ENCODE measurements at regions not wholly inside any gene's neighbourhood (a gene's known extent, or its start where the extent isn't known, plus 50 kb on each side); places are given as distances from the start of the nearest gene placed in this dataset.

DNA sequence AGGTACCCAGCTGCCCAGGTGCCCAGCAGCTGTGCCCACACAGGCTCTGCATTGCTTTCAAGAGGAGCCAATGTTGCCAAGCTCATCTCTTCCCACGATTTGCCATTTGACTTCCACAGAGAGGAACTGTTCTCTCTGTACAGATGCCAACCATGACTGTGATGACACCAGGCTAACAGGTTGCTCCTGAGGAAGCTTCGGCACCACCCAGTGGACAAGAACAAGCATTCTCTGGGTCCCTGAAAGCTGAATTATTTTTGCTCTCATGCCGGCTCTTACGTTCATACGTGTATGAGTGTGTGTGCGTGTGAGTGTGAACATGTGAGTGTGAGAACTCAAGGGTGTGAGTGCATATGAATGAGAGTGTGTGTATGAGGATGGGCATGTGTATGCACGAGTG lies 535.2 kb downstream of the LIG4 start:
- H3K27me3 ChIP-seq (ENCODE audit: control insufficient read depth in 1 of 2, insufficient read depth in 2 of 2, low read length in 2 of 2), result peaks cover 0 to 2% of the 10 kb centered on the region in 2 donors
- no peak overlapping the region for H3K27ac ChIP-seq (ENCODE audit: low read length)

DNA sequence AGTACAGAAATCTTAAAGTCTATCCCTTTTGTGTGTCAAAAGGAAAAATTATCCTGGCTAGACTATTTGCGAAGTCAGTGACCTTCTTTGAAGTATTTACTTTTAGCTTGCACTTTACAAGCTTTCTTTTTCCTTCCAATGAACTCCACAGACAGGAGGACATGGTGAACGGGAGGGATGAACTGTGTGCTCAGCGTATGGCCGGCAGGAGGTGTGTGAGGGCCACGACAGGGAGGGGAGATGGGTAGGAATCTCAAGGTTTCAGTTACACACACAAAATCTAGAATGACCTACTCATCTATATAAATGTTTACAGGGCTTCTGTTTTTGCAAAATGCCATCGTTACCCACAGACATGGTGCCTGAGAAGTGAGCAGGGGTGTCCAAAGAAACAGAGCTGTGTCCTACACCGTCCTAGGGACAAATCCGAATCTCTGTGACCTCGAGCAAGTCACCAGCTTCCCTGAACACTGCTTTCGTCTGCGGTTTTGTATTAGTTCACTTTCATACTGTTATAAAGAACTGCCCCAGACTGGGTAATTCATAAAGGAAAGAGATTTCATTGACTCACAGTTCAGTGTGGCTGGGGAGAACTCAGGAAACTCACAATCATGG lies 537.2 kb downstream of the LIG4 start:
- Histone ChIP-seq H3K27ac (ENCODE audit: low read length) (no peak overlapping the region), H3K4me3 (ENCODE audit: low read length in 2 of 2) (no peak overlapping the region), H3K4me1 (ENCODE audit: control insufficient read depth, insufficient read depth, low read length) (no peaks in the 10 kb centered on the region), H3K9ac (ENCODE audit: low read length in 2 of 2) (no peak overlapping the region), H3K36me3 (ENCODE audit: control insufficient read depth in 2 of 2, insufficient read depth in 2 of 2, low read length in 2 of 2) (no peaks in the 10 kb centered on the region), H3K9me3 (ENCODE audit: control insufficient read depth in 2 of 2, low read length in 2 of 2) (peaks cover 0 to 6% of the 10 kb centered on the region in 2 donors), H3K27me3 (ENCODE audit: control insufficient read depth in 1 of 2, insufficient read depth in 2 of 2, low read length in 2 of 2) (peaks cover 0 to 2% of the 10 kb centered on the region in 2 donors)

More for the DNA sequence above, 535.2 kb downstream of the LIG4 start:
- Histone ChIP-seq H3K4me1 (ENCODE audit: control insufficient read depth, insufficient read depth, low read length) (no peaks in the 10 kb centered on the region), H3K4me3 (ENCODE audit: low read length in 2 of 2) (no peak overlapping the region), H3K9ac (ENCODE audit: low read length in 2 of 2) (no peak overlapping the region), H3K9me3 (ENCODE audit: control insufficient read depth in 2 of 2, low read length in 2 of 2) (peaks cover 0 to 6% of the 10 kb centered on the region in 2 donors), H3K36me3 (ENCODE audit: control insufficient read depth in 2 of 2, insufficient read depth in 2 of 2, low read length in 2 of 2) (no peaks in the 10 kb centered on the region)

- Histone ChIP-seq H3K27me3 (ENCODE audit: control insufficient read depth in 1 of 2, insufficient read depth in 2 of 2, low read length in 2 of 2) (peaks cover 0 to 2% of the 10 kb centered on the region in 2 donors), H3K4me1 (ENCODE audit: control insufficient read depth, insufficient read depth, low read length) (no peaks in the 10 kb centered on the region), H3K36me3 (ENCODE audit: control insufficient read depth in 2 of 2, insufficient read depth in 2 of 2, low read length in 2 of 2) (no peaks in the 10 kb centered on the region), H3K27ac (ENCODE audit: low read length) (no peak overlapping the region), H3K9me3 (ENCODE audit: control insufficient read depth in 2 of 2, low read length in 2 of 2) (peaks cover 0 to 6% of the 10 kb centered on the region in 2 donors), H3K9ac (ENCODE audit: low read length in 2 of 2) (no peak overlapping the region), H3K4me3 (ENCODE audit: low read length in 2 of 2) (no peak overlapping the region)
These were observed 539.3 kb downstream of the LIG4 start for GRCh38 chr13:107675847-107676550.

- Histone ChIP-seq H3K27ac (ENCODE audit: low read length) (no peak overlapping the region), H3K4me1 (ENCODE audit: control insufficient read depth, insufficient read depth, low read length) (no peaks in the 10 kb centered on the region), H3K4me3 (ENCODE audit: low read length in 2 of 2) (no peak overlapping the region), H3K36me3 (ENCODE audit: control insufficient read depth in 2 of 2, insufficient read depth in 2 of 2, low read length in 2 of 2) (no peaks in the 10 kb centered on the region), H3K9ac (ENCODE audit: low read length in 2 of 2) (no peak overlapping the region), H3K27me3 (ENCODE audit: control insufficient read depth in 1 of 2, insufficient read depth in 2 of 2, low read length in 2 of 2) (no peaks in the 10 kb centered on the region), H3K9me3 (ENCODE audit: control insufficient read depth in 2 of 2, low read length in 2 of 2) (no peaks in the 10 kb centered on the region)
These were observed 545.8 kb downstream of the LIG4 start for GRCh38 chr13:107669391-107669993.

DNA sequence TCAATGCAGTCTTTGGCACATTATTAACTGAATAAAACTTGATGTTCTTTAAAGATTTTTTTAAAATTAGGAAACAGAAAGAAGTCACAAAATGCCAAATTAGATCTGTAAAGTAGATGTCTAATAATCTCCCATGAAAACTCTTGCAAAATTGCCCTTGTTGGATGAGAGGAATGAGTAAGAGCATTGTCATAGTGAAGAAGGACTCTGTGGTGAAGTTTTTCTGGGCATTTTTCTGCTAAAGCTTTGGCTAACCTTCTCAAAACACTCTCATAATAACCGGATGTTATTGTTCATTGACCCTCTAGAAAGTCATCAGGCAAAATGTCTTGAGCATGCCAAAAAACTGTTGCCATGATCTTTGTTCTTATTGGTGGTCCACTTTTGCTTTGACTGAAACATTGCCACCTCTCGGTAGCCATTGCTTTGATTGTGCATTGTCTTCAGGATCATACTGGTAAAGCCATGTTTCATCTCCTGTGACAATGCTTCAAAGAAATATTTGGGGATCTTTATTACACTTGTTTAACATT lies 549.3 kb downstream of the LIG4 start:
- Histone ChIP-seq H3K27ac (ENCODE audit: low read length) (no peak overlapping the region), H3K36me3 (ENCODE audit: control insufficient read depth in 2 of 2, insufficient read depth in 2 of 2, low read length in 2 of 2) (no peaks in the 10 kb centered on the region), H3K4me1 (ENCODE audit: control insufficient read depth, insufficient read depth, low read length) (no peaks in the 10 kb centered on the region), H3K4me3 (ENCODE audit: low read length in 2 of 2) (no peak overlapping the region), H3K27me3 (ENCODE audit: control insufficient read depth in 1 of 2, insufficient read depth in 2 of 2, low read length in 2 of 2) (no peaks in the 10 kb centered on the region), H3K9me3 (ENCODE audit: control insufficient read depth in 2 of 2, low read length in 2 of 2) (no peaks in the 10 kb centered on the region), H3K9ac (ENCODE audit: low read length in 2 of 2) (no peak overlapping the region)

- H3K27me3 ChIP-seq (ENCODE audit: control insufficient read depth in 1 of 2, insufficient read depth in 2 of 2, low read length in 2 of 2), result no peaks in the 10 kb centered on the region
- no peaks in the 10 kb centered on the region for H3K4me1 ChIP-seq (ENCODE audit: control insufficient read depth, insufficient read depth, low read length)
- H3K36me3 ChIP-seq (ENCODE audit: control insufficient read depth in 2 of 2, insufficient read depth in 2 of 2, low read length in 2 of 2), result no peaks in the 10 kb centered on the region
- no peak overlapping the region for H3K9ac ChIP-seq (ENCODE audit: low read length in 2 of 2)
- H3K4me3 ChIP-seq (ENCODE audit: low read length in 2 of 2), result no peak overlapping the region
- no peak overlapping the region for H3K27ac ChIP-seq (ENCODE audit: low read length)
- H3K9me3 ChIP-seq (ENCODE audit: control insufficient read depth in 2 of 2, low read length in 2 of 2), result no peaks in the 10 kb centered on the region
These were observed 565.1 kb downstream of the LIG4 start for GRCh38 chr13:107650081-107650701.

GRCh38 chr13:107649079-107649478 lies 566.3 kb downstream of the LIG4 start:
- Histone ChIP-seq H3K9me3 (ENCODE audit: control insufficient read depth in 2 of 2, low read length in 2 of 2) (no peaks in the 10 kb centered on the region), H3K9ac (ENCODE audit: low read length in 2 of 2) (no peak overlapping the region), H3K4me1 (ENCODE audit: control insufficient read depth, insufficient read depth, low read length) (no peaks in the 10 kb centered on the region), H3K27ac (ENCODE audit: low read length) (no peak overlapping the region), H3K27me3 (ENCODE audit: control insufficient read depth in 1 of 2, insufficient read depth in 2 of 2, low read length in 2 of 2) (no peaks in the 10 kb centered on the region), H3K4me3 (ENCODE audit: low read length in 2 of 2) (no peak overlapping the region), H3K36me3 (ENCODE audit: control insufficient read depth in 2 of 2, insufficient read depth in 2 of 2, low read length in 2 of 2) (no peaks in the 10 kb centered on the region)

DNA sequence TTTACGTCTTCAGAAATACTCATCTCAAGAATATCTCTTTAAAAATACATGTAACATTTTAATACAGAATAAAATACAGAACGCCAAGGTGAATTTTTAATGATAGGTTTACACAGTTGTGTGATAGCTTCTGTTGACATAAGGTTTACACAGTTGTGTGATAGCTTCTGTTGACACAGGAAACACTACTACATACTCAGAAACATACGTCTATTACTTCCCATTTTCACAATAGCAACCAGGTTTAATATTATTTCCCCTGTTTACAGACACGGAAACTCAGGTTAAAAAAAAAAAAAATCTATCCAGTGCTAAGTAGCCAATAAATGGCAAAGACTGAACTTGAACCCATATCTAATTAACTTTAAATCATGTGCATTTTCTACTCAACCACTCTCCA lies 571.2 kb downstream of the LIG4 start:
- no peaks in the 10 kb centered on the region for H3K9me3 ChIP-seq (ENCODE audit: control insufficient read depth in 2 of 2, low read length in 2 of 2)
- H3K27me3 ChIP-seq (ENCODE audit: control insufficient read depth in 1 of 2, insufficient read depth in 2 of 2, low read length in 2 of 2), result no peaks in the 10 kb centered on the region
- no peak overlapping the region for H3K9ac ChIP-seq (ENCODE audit: low read length in 2 of 2)
- H3K4me1 ChIP-seq (ENCODE audit: control insufficient read depth, insufficient read depth, low read length), result no peaks in the 10 kb centered on the region
- H3K4me3 ChIP-seq (ENCODE audit: low read length in 2 of 2), result no peak overlapping the region
- no peaks in the 10 kb centered on the region for H3K36me3 ChIP-seq (ENCODE audit: control insufficient read depth in 2 of 2, insufficient read depth in 2 of 2, low read length in 2 of 2)
- H3K27ac ChIP-seq (ENCODE audit: low read length), result no peak overlapping the region

DNA sequence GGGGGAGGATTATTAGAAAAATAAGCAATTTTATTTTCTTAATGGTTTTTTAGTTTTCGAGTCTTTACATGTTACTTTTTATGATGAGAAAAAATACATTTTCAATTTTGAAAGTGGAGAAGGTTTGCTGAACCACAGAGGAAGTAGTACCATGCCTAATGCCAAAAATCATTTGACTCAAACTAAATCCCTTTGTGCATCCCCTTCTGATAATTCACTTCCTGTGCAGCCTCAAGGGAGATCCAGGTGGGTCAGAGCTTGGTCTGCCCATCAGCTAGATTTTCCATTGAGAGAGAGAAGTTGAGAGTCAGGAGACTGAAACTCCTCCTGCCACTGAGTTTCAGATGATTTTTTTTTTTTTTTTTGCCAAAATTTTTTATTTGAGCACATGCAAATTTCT lies 571.7 kb downstream of the LIG4 start:
- no peak overlapping the region for H3K27ac ChIP-seq (ENCODE audit: low read length)
- no peaks in the 10 kb centered on the region for H3K4me1 ChIP-seq (ENCODE audit: control insufficient read depth, insufficient read depth, low read length)
- H3K9me3 ChIP-seq (ENCODE audit: control insufficient read depth in 2 of 2, low read length in 2 of 2), result no peaks in the 10 kb centered on the region
- no peaks in the 10 kb centered on the region for H3K27me3 ChIP-seq (ENCODE audit: control insufficient read depth in 1 of 2, insufficient read depth in 2 of 2, low read length in 2 of 2)
- no peaks in the 10 kb centered on the region for H3K36me3 ChIP-seq (ENCODE audit: control insufficient read depth in 2 of 2, insufficient read depth in 2 of 2, low read length in 2 of 2)
- no peak overlapping the region for H3K9ac ChIP-seq (ENCODE audit: low read length in 2 of 2)
- no peak overlapping the region for H3K4me3 ChIP-seq (ENCODE audit: low read length in 2 of 2)

- Histone ChIP-seq H3K4me1 (ENCODE audit: control insufficient read depth, insufficient read depth, low read length) (no peaks in the 10 kb centered on the region), H3K4me3 (ENCODE audit: low read length in 2 of 2) (no peak overlapping the region), H3K27me3 (ENCODE audit: control insufficient read depth in 1 of 2, insufficient read depth in 2 of 2, low read length in 2 of 2) (no peaks in the 10 kb centered on the region), H3K9me3 (ENCODE audit: control insufficient read depth in 2 of 2, low read length in 2 of 2) (no peaks in the 10 kb centered on the region), H3K9ac (ENCODE audit: low read length in 2 of 2) (no peak overlapping the region), H3K36me3 (ENCODE audit: control insufficient read depth in 2 of 2, insufficient read depth in 2 of 2, low read length in 2 of 2) (no peaks in the 10 kb centered on the region), H3K27ac (ENCODE audit: low read length) (no peak overlapping the region)
These were observed 572.5 kb downstream of the LIG4 start for GRCh38 chr13:107642831-107643230.
